ENCODE measurements at regions not wholly inside any gene's neighbourhood (a gene's known extent, or its start where the extent isn't known, plus 50 kb on each side); places are given as distances from the start of the nearest gene placed in this dataset.

- Histone ChIP-seq H3K4me3 (ENCODE audit: low read depth in 1 of 2, low read length in 2 of 2) (no peak overlapping the region), H3K9ac (ENCODE audit: low read depth in 1 of 2, low read length in 2 of 2) (no peak overlapping the region), H3K9me3 (ENCODE audit: control insufficient read depth in 1 of 2, low read length in 2 of 2) (no peaks in the 10 kb centered on the region), H3K27me3 (ENCODE audit: control insufficient read depth in 1 of 2, insufficient read depth in 2 of 2, low read length in 2 of 2) (no peaks in the 10 kb centered on the region), H3K27ac (ENCODE audit: low read depth, low read length) (no peak overlapping the region), H3K4me1 (ENCODE audit: control insufficient read depth in 1 of 2, insufficient read depth in 2 of 2, low read length in 2 of 2) (no peaks in the 10 kb centered on the region), H3K36me3 (ENCODE audit: control insufficient read depth in 1 of 2, insufficient read depth in 2 of 2, low read length in 2 of 2) (no peaks in the 10 kb centered on the region)
These were observed 126.2 kb downstream of the BASP1 start for GRCh38 chr5:17343675-17344074.

DNA sequence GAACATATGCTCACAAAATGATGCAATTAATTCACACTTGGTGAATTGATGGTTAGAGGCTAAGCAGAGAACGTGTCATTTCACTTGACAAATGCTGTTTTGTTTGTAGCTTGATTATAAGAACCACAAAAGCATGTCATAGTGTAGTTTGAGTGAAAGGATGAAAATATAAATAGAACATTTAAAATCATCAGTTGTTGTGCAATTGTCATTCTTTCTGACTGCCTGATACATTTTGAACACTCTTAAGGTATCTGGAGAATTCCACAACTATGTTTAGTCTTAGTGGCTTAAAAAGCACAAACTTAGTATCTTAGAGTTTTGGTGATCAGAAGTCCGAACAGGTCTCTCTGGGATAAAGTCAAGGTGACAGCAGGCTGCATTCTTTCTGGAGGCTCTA, 129.4 kb downstream of the BASP1 start:
- Histone ChIP-seq H3K27ac (ENCODE audit: low read depth, low read length) (no peak overlapping the region), H3K4me3 (ENCODE audit: low read depth in 1 of 2, low read length in 2 of 2) (no peak overlapping the region), H3K9me3 (ENCODE audit: control insufficient read depth in 1 of 2, low read length in 2 of 2) (no peaks in the 10 kb centered on the region), H3K4me1 (ENCODE audit: control insufficient read depth in 1 of 2, insufficient read depth in 2 of 2, low read length in 2 of 2) (no peaks in the 10 kb centered on the region), H3K9ac (ENCODE audit: low read depth in 1 of 2, low read length in 2 of 2) (no peak overlapping the region), H3K36me3 (ENCODE audit: control insufficient read depth in 1 of 2, insufficient read depth in 2 of 2, low read length in 2 of 2) (no peaks in the 10 kb centered on the region), H3K27me3 (ENCODE audit: control insufficient read depth in 1 of 2, insufficient read depth in 2 of 2, low read length in 2 of 2) (no peaks in the 10 kb centered on the region)

DNA sequence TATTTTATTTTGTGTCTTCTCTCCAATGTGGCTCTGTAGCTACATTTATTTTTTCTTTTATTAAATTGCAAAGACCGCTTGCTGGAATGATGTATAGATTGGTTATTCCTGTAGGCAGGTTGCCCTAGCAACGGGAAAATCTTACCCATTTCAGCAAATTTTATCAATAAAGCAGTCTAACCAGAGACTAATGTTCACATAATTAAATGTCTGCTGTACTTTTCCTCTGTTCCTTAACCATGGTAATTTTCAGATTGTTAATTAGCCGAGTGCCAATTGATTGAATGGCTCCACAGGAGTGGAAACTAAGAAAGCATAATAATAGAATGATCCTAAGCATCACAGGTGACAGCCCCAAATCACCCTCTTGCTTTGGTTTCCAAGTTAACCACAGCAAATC, 134.8 kb downstream of the BASP1 start:
- H3K27ac ChIP-seq (ENCODE audit: low read depth, low read length) = no peak overlapping the region
- no peak overlapping the region for H3K4me3 ChIP-seq (ENCODE audit: low read depth in 1 of 2, low read length in 2 of 2)
- H3K36me3 ChIP-seq (ENCODE audit: control insufficient read depth in 1 of 2, insufficient read depth in 2 of 2, low read length in 2 of 2) = no peaks in the 10 kb centered on the region
- no peaks in the 10 kb centered on the region for H3K4me1 ChIP-seq (ENCODE audit: control insufficient read depth in 1 of 2, insufficient read depth in 2 of 2, low read length in 2 of 2)
- H3K9me3 ChIP-seq (ENCODE audit: control insufficient read depth in 1 of 2, low read length in 2 of 2) = no peaks in the 10 kb centered on the region
- no peaks in the 10 kb centered on the region for H3K27me3 ChIP-seq (ENCODE audit: control insufficient read depth in 1 of 2, insufficient read depth in 2 of 2, low read length in 2 of 2)
- no peak overlapping the region for H3K9ac ChIP-seq (ENCODE audit: low read depth in 1 of 2, low read length in 2 of 2)

DNA sequence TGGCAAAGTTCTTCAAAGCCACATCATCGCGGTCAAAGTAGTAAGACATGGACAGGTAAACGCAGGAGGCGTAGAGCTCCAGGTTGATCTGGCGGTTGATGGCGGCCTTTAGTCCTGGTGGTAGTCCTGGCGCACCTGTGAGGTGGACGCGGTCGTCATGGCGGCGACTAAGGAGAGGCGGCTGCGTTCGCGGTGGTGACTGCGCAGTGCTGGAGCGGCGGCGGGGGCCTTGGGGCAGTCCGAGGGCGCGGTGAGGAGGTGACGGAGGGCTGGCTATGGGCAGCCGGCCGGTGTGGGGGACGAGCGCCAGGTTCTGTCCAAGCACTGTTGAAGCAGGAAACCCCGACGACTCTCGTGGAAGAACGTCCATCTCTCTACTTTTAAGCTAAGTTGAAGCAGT, 136.8 kb downstream of the BASP1 start:
- no peak overlapping the region for H3K4me3 ChIP-seq (ENCODE audit: low read depth in 1 of 2, low read length in 2 of 2)
- no peak overlapping the region for H3K27ac ChIP-seq (ENCODE audit: low read depth, low read length)
- no peaks in the 10 kb centered on the region for H3K4me1 ChIP-seq (ENCODE audit: control insufficient read depth in 1 of 2, insufficient read depth in 2 of 2, low read length in 2 of 2)

DNA sequence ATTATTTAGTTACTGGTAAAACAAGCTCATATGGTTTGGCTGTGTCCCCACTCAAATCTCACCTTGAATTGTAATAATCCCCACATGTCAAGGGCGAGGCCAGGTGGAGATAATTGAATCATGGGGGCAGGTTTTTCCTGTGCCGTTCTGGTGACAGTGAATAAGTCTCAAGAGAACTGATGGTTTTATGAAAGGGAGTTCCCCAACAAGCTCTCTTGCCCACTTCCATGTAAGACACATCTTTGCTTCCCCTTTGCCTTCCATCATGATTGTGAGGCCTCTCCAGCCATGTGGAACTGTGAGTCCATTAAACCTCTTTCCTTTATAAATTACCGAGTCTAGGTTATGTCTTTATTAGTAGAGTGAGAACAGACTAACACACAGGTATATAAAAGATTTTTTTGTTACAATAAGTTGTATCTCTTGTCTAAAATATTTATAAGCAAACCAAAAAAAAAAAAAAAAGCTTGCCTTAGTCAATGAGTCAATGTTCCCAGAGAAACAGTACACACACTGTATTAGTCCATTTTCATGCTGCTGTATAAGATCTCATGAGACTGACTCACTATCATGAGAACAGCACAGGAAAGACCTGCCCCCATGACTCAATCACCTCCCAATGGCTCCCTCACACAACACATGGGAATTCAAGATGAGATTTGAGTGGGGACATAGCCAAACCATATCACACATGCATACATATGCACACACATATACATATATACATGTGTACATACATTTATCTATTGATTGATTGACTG, 138.3 kb downstream of the BASP1 start:
- no peaks in the 10 kb centered on the region for H3K4me1 ChIP-seq (ENCODE audit: control insufficient read depth in 1 of 2, insufficient read depth in 2 of 2, low read length in 2 of 2)
- no peak overlapping the region for H3K9ac ChIP-seq (ENCODE audit: low read depth in 1 of 2, low read length in 2 of 2)
- H3K27ac ChIP-seq (ENCODE audit: low read depth, low read length) = no peak overlapping the region
- H3K9me3 ChIP-seq (ENCODE audit: control insufficient read depth in 1 of 2, low read length in 2 of 2) = peaks cover 3 to 4% of the 10 kb centered on the region in 2 donors
- H3K4me3 ChIP-seq (ENCODE audit: low read depth in 1 of 2, low read length in 2 of 2) = no peak overlapping the region
- no peaks in the 10 kb centered on the region for H3K27me3 ChIP-seq (ENCODE audit: control insufficient read depth in 1 of 2, insufficient read depth in 2 of 2, low read length in 2 of 2)
- H3K36me3 ChIP-seq (ENCODE audit: control insufficient read depth in 1 of 2, insufficient read depth in 2 of 2, low read length in 2 of 2) = no peaks in the 10 kb centered on the region

More for the DNA sequence above, 136.8 kb downstream of the BASP1 start:
- H3K27me3 ChIP-seq (ENCODE audit: control insufficient read depth in 1 of 2, insufficient read depth in 2 of 2, low read length in 2 of 2) = no peaks in the 10 kb centered on the region
- no peaks in the 10 kb centered on the region for H3K36me3 ChIP-seq (ENCODE audit: control insufficient read depth in 1 of 2, insufficient read depth in 2 of 2, low read length in 2 of 2)
- peaks cover 3 to 4% of the 10 kb centered on the region in 2 donors for H3K9me3 ChIP-seq (ENCODE audit: control insufficient read depth in 1 of 2, low read length in 2 of 2)
- H3K9ac ChIP-seq (ENCODE audit: low read depth in 1 of 2, low read length in 2 of 2) = no peak overlapping the region

DNA sequence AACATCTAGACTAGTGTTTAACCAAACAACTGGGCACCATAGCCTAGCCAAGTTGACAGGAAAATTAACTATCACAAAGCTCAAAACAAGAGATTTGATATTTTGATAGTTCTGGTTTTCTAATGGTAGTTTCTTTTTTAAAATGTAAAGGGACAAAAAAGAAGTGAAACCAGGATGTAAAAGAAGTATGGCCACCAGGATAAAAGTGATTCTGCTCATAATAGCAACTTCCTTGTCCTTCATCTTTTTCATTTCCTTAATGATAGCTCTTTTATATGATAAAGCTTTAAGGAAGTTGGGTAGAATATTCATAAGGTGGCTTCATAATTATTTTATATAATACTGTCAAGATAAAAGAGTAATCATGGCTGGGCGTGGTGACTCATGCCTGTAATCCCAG, 139.1 kb downstream of the BASP1 start:
- Histone ChIP-seq H3K27me3 (ENCODE audit: control insufficient read depth in 1 of 2, insufficient read depth in 2 of 2, low read length in 2 of 2) (no peaks in the 10 kb centered on the region), H3K9me3 (ENCODE audit: control insufficient read depth in 1 of 2, low read length in 2 of 2) (peaks cover 3 to 4% of the 10 kb centered on the region in 2 donors), H3K4me1 (ENCODE audit: control insufficient read depth in 1 of 2, insufficient read depth in 2 of 2, low read length in 2 of 2) (no peaks in the 10 kb centered on the region), H3K4me3 (ENCODE audit: low read depth in 1 of 2, low read length in 2 of 2) (no peak overlapping the region), H3K27ac (ENCODE audit: low read depth, low read length) (no peak overlapping the region), H3K9ac (ENCODE audit: low read depth in 1 of 2, low read length in 2 of 2) (no peak overlapping the region), H3K36me3 (ENCODE audit: control insufficient read depth in 1 of 2, insufficient read depth in 2 of 2, low read length in 2 of 2) (no peaks in the 10 kb centered on the region)

DNA sequence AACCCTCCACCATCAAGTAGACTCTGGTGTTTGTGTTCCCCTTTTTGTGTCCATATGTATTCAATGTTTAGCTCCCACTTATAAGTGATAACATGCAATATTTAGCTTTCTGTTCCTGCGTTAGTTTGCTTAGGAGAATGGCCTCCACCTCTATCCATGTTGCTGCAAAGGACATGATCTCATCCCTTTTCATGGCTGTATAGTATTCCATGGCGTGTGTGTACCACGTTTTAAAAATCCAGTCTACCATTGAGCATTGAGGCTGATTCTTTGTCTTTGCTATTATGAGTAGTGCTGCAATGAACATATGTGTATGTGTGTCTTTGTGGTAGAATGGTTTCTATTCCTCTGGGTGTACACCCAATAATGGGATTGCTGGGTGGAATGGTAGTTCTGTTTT, 140.1 kb downstream of the BASP1 start:
- no peaks in the 10 kb centered on the region for H3K27me3 ChIP-seq (ENCODE audit: control insufficient read depth in 1 of 2, insufficient read depth in 2 of 2, low read length in 2 of 2)
- no peak overlapping the region for H3K4me3 ChIP-seq (ENCODE audit: low read depth in 1 of 2, low read length in 2 of 2)
- H3K27ac ChIP-seq (ENCODE audit: low read depth, low read length) = no peak overlapping the region
- H3K9me3 ChIP-seq (ENCODE audit: control insufficient read depth in 1 of 2, low read length in 2 of 2) = peaks cover 3 to 4% of the 10 kb centered on the region in 2 donors
- H3K4me1 ChIP-seq (ENCODE audit: control insufficient read depth in 1 of 2, insufficient read depth in 2 of 2, low read length in 2 of 2) = no peaks in the 10 kb centered on the region
- H3K9ac ChIP-seq (ENCODE audit: low read depth in 1 of 2, low read length in 2 of 2) = no peak overlapping the region
- H3K36me3 ChIP-seq (ENCODE audit: control insufficient read depth in 1 of 2, insufficient read depth in 2 of 2, low read length in 2 of 2) = no peaks in the 10 kb centered on the region

GRCh38 chr5:17358031-17358430, 140.0 kb upstream of the TAF11L2 start:
- H3K27ac ChIP-seq (ENCODE audit: low read depth, low read length) = no peak overlapping the region
- no peaks in the 10 kb centered on the region for H3K4me1 ChIP-seq (ENCODE audit: control insufficient read depth in 1 of 2, insufficient read depth in 2 of 2, low read length in 2 of 2)
- H3K36me3 ChIP-seq (ENCODE audit: control insufficient read depth in 1 of 2, insufficient read depth in 2 of 2, low read length in 2 of 2) = no peaks in the 10 kb centered on the region
- H3K9ac ChIP-seq (ENCODE audit: low read depth in 1 of 2, low read length in 2 of 2) = no peak overlapping the region
- no peak overlapping the region for H3K4me3 ChIP-seq (ENCODE audit: low read depth in 1 of 2, low read length in 2 of 2)
- no peaks in the 10 kb centered on the region for H3K27me3 ChIP-seq (ENCODE audit: control insufficient read depth in 1 of 2, insufficient read depth in 2 of 2, low read length in 2 of 2)
- peaks cover 3 to 4% of the 10 kb centered on the region in 2 donors for H3K9me3 ChIP-seq (ENCODE audit: control insufficient read depth in 1 of 2, low read length in 2 of 2)

GRCh38 chr5:17359451-17360011, 138.5 kb upstream of the TAF11L2 start:
- no peak overlapping the region for H3K4me3 ChIP-seq (ENCODE audit: low read depth in 1 of 2, low read length in 2 of 2)
- H3K9ac ChIP-seq (ENCODE audit: low read depth in 1 of 2, low read length in 2 of 2) = no peak overlapping the region
- no peaks in the 10 kb centered on the region for H3K27me3 ChIP-seq (ENCODE audit: control insufficient read depth in 1 of 2, insufficient read depth in 2 of 2, low read length in 2 of 2)
- peaks cover 3 to 4% of the 10 kb centered on the region in 2 donors for H3K9me3 ChIP-seq (ENCODE audit: control insufficient read depth in 1 of 2, low read length in 2 of 2)
- H3K36me3 ChIP-seq (ENCODE audit: control insufficient read depth in 1 of 2, insufficient read depth in 2 of 2, low read length in 2 of 2) = no peaks in the 10 kb centered on the region
- no peak overlapping the region for H3K27ac ChIP-seq (ENCODE audit: low read depth, low read length)
- H3K4me1 ChIP-seq (ENCODE audit: control insufficient read depth in 1 of 2, insufficient read depth in 2 of 2, low read length in 2 of 2) = no peaks in the 10 kb centered on the region

- H3K27ac ChIP-seq (ENCODE audit: low read depth, low read length) = no peak overlapping the region
- no peak overlapping the region for H3K9ac ChIP-seq (ENCODE audit: low read depth in 1 of 2, low read length in 2 of 2)
- H3K4me1 ChIP-seq (ENCODE audit: control insufficient read depth in 1 of 2, insufficient read depth in 2 of 2, low read length in 2 of 2) = no peaks in the 10 kb centered on the region
- peaks cover 3 to 4% of the 10 kb centered on the region in 2 donors for H3K9me3 ChIP-seq (ENCODE audit: control insufficient read depth in 1 of 2, low read length in 2 of 2)
- no peaks in the 10 kb centered on the region for H3K36me3 ChIP-seq (ENCODE audit: control insufficient read depth in 1 of 2, insufficient read depth in 2 of 2, low read length in 2 of 2)
- no peaks in the 10 kb centered on the region for H3K27me3 ChIP-seq (ENCODE audit: control insufficient read depth in 1 of 2, insufficient read depth in 2 of 2, low read length in 2 of 2)
- H3K4me3 ChIP-seq (ENCODE audit: low read depth in 1 of 2, low read length in 2 of 2) = no peak overlapping the region
These were observed 137.2 kb upstream of the TAF11L2 start for GRCh38 chr5:17360879-17361278.

Measured in duodenal mucosa (tissue), 2 donors.